ENCODE measurements at regions not wholly inside any gene's neighbourhood (a gene's known extent, or its start where the extent isn't known, plus 50 kb on each side); places are given as distances from the start of the nearest gene placed in this dataset.

DNA sequence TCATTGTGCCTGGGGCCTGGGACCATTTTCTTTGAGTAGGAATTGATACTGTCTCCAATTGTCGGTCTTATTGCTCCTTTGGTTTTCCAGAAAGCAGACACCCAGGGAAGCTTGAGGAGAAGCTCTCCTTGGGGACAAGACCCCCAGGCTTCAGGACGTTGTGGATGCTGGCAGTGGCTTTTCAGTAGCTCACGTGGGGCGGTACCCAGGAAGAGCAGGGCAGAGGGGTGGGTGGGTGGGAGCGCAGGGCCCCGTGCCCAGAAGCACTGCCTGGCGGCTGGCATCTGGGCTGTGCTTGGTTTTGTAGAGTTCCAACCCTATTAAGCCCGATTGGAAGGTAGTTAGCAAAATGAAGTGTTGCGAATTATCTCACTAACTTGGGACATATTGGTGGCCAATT lies 374.2 kb upstream of the IRX1 start:
- TF ChIP-seq POLR2A (IDR thresholded peaks at IDR 0.05) (no peak), EP300 (IDR thresholded peaks at IDR 0.05) (no peak)
- TF ChIP-seq, protein P1, sequence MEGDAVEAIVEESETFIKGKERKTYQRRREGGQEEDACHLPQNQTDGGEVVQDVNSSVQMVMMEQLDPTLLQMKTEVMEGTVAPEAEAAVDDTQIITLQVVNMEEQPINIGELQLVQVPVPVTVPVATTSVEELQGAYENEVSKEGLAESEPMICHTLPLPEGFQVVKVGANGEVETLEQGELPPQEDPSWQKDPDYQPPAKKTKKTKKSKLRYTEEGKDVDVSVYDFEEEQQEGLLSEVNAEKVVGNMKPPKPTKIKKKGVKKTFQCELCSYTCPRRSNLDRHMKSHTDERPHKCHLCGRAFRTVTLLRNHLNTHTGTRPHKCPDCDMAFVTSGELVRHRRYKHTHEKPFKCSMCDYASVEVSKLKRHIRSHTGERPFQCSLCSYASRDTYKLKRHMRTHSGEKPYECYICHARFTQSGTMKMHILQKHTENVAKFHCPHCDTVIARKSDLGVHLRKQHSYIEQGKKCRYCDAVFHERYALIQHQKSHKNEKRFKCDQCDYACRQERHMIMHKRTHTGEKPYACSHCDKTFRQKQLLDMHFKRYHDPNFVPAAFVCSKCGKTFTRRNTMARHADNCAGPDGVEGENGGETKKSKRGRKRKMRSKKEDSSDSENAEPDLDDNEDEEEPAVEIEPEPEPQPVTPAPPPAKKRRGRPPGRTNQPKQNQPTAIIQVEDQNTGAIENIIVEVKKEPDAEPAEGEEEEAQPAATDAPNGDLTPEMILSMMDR (IDR thresholded peaks at IDR 0.05) = no peak
- 90% methylated on average over 9 of the region's 9 CpGs for WGBS, 2 donors
- H3K9me3 ChIP-seq = no peaks in the 10 kb centered on the region
- no peak overlapping the region for H3K27ac ChIP-seq
- no peaks in the 10 kb centered on the region for H3K36me3 ChIP-seq
- H3K4me3 ChIP-seq = no peak overlapping the region
- H3K4me1 ChIP-seq = no peaks in the 10 kb centered on the region
- DNase-seq (ENCODE audit: low spot score in 2 of 2) = no peak
- no peaks in the 10 kb centered on the region for H3K27me3 ChIP-seq

DNA sequence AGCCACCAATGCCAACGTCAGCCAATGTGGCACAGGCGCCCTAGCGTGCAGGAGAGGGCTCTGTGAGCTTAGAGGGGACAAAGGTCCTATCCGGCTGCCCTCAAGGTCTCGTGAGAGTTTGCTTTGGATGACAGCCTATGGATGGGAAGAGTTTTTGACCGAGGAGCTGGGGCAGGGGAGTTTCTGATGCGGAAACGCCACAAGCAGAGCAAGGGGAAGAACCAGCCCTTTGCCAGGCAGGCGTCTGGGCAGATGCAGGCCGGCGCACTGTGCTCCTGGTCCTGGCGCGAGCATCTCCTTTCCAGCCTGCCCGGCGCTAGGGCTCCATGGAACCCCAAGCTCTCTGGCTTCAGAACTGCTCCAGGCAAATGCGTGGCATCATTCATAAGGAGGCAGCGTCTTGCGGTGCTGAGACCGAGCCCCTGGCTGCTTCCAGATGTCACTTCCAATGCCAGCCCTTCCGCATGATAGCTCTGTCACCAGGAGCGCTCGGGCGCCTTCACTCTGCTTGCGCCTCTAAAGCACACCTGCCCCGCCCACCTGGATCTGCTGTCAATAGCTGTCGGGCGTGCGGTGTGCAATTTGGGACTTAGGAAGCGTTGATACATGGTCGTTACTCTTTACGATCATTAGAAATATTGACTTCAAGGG lies 374.9 kb upstream of the IRX1 start:
- DNase-seq (ENCODE audit: low spot score in 2 of 2) = no peak
- H3K27me3 ChIP-seq = no peaks in the 10 kb centered on the region
- no peaks in the 10 kb centered on the region for H3K36me3 ChIP-seq
- no peak overlapping the region for H3K27ac ChIP-seq
- 92% methylated on average over 31 of the region's 31 CpGs for WGBS, 2 donors
- H3K4me3 ChIP-seq = no peak overlapping the region
- H3K4me1 ChIP-seq = no peaks in the 10 kb centered on the region
- TF ChIP-seq POLR2A (IDR thresholded peaks at IDR 0.05) (no peak), EP300 (IDR thresholded peaks at IDR 0.05) (no peak)
- TF ChIP-seq, protein P1 (IDR thresholded peaks at IDR 0.05) = no peak
- H3K9me3 ChIP-seq = no peaks in the 10 kb centered on the region

DNA sequence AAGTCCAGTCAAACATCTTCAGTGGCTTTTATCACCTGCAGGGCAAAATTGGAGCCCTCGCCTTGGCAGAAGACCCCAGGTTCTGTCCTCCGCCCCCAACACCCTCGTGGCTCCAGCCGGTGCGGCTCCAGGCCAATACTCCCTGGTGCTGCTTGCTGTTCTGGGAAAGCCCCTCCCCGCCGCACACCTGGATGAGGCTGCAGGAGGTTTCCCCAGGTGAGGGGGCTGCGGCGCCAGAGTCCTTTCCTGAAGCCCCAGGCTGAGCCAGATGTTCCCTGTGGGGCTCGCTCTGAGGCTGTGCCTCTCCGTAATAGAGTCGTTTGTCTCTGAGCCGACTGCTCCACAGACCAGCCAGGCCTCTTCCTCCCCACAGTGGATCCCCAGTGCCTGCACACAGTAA lies 375.4 kb upstream of the IRX1 start:
- Histone ChIP-seq H3K4me3 (no peak overlapping the region), H3K27me3 (no peaks in the 10 kb centered on the region), H3K9me3 (no peaks in the 10 kb centered on the region), H3K36me3 (no peaks in the 10 kb centered on the region), H3K27ac (no peak overlapping the region), H3K4me1 (no peaks in the 10 kb centered on the region)
- 86 to 87% methylated on average over 9 to 13 of the region's 13 CpGs for WGBS, 2 donors
- no peak for DNase-seq (ENCODE audit: low spot score in 2 of 2)
- TF ChIP-seq, protein P1 (IDR thresholded peaks at IDR 0.05) = no peak
- no peak for TF ChIP-seq POLR2A (IDR thresholded peaks at IDR 0.05)
- no peak for TF ChIP-seq EP300 (IDR thresholded peaks at IDR 0.05)

DNA sequence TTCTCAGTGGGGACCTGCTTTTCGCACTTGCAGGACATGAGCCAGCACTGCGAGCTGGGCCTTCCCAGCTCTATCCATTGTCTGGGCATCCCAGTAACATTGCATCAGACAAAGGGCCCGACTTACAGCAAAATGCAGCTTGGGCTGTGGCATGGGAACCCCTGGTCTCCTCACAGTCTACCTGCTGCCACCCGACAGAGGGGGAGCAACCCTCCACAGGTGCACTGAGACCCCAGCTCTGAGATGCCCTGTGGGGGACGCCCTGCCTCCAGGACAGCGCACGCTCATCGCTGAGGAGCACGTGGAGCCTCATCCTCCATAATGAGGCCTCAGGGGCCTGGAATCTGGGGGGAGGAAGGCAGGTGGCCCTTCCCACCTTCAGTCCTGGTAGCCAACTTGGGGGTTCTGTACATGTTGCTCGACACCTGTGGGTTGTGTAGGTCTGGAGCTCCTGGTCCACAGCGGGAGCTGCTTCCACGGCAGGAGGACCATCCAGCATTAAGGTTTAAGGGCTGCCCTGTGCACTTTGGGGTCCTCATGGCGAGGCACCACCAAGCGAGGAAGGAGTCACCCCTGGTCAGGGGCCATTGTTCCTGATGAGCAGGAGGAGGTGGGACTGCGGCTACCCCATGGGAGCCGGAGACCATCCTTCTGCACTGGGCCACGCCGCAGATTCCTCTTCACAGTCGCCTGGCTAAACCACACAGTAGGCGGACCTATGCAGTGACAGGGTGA lies 376.5 kb upstream of the IRX1 start:
- TF ChIP-seq, protein P1 (IDR thresholded peaks at IDR 0.05) = no peak
- TF ChIP-seq POLR2A (IDR thresholded peaks at IDR 0.05) = no peak
- no peak for TF ChIP-seq EP300 (IDR thresholded peaks at IDR 0.05)
- H3K9me3 ChIP-seq = no peaks in the 10 kb centered on the region

DNA sequence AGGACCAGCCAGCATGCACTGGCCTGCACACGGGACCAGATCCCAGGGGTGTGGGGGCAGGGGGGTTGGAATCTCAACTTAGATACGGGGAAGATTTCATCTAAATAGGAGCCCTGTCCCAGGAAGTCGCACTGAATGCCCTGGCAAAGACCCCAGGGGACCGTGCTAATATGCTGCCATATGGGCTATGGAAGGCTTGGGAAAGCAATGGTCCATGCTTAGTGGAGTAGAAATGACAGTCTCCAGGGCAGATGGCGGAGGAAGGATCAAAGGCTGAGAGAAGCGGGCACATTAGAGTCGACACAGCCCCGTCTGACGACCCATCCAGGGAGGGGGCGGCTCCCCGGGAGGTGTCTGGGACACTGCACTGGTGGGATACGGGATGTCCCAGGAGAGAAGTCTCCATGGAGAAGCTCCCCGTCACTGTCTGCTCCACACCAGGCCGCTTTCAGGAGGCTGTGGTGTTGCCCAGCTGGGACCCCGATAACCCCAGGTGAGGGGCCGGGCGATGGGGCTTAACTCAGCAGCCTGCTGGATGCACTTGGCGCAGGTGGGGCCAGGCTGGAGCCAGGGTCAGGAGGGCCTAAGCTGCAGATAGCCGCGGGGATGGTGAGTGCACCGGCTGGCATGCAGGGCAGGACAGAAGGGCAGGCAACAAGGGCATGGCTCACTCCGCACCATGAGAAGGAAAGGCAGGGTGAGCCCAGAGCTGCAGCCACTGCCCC lies 377.7 kb upstream of the IRX1 start:
- Histone ChIP-seq H3K27ac (no peak overlapping the region), H3K4me1 (no peaks in the 10 kb centered on the region), H3K4me3 (no peak overlapping the region), H3K9me3 (no peaks in the 10 kb centered on the region), H3K36me3 (no peaks in the 10 kb centered on the region), H3K27me3 (no peaks in the 10 kb centered on the region)
- TF ChIP-seq, protein P1 (IDR thresholded peaks at IDR 0.05) = no peak
- TF ChIP-seq POLR2A (IDR thresholded peaks at IDR 0.05) = no peak
- TF ChIP-seq EP300 (IDR thresholded peaks at IDR 0.05) = no peak
- no peak for DNase-seq (ENCODE audit: low spot score in 2 of 2)
- 82% methylated on average over 18 to 22 of the region's 22 CpGs for WGBS, 2 donors

More for the DNA sequence above, 376.5 kb upstream of the IRX1 start:
- Histone ChIP-seq H3K27me3 (no peaks in the 10 kb centered on the region), H3K4me3 (no peak overlapping the region), H3K36me3 (no peaks in the 10 kb centered on the region), H3K4me1 (no peaks in the 10 kb centered on the region), H3K27ac (no peak overlapping the region)
- 87 to 90% methylated on average over 14 to 18 of the region's 20 CpGs for WGBS, 2 donors
- no peak for DNase-seq (ENCODE audit: low spot score in 2 of 2)

Data from tibial nerve (tissue), 4 donors.